Adipose tissue (tissue), 3 donors: ENCODE measurements at regions not wholly inside any gene's neighbourhood (a gene's known extent, or its start where the extent isn't known, plus 50 kb on each side); places are given as distances from the start of the nearest gene placed in this dataset.

ENCODE experiments used
- H3K27ac ChIP-seq: one replicate; pipeline ENCODE4 v1.5.1; 2013; ENCODE audit warnings: low read depth, low read length
- WGBS, 3 donors: extraction: QIAGEN DNeasy Blood & Tissue Kit; methylation state at CpG; one replicate each; pipeline ENCODE4 v1.1.7; 2013; 5-methylcytosine and 5-hydroxymethylcytosine counted together
- donor health status: healthy with polysubstance abuse.
- donor health status: Bipolar disorder and iron deficiency.
- donor health status: healthy.

GRCh38 chr1:163406772-163407171, 85.0 kb downstream of the NUF2 start:
- 53 to 61% (median 55%) methylated on average over 7 of the region's 7 CpGs for WGBS, 3 donors
- H3K27ac ChIP-seq = no peak overlapping the region

DNA sequence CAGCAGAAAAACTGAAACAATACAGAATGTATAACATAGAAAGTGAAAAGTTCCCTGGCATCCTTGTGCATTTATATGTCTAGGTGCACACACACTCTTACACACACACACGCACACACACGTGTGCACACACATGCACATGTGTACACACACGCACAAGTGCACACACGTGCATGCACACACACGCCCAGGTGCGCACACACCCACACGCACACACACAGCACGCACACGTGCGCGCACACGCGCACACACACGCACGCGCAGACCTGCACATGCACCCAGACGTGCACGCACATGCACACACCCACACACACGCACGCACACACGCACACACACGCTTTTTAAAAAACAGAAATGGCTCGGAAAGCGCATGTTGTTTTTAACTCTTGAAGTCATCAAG, 86.5 kb downstream of the NUF2 start:
- 89 to 95% (median 94%) methylated on average over 24 of the region's 24 CpGs for WGBS, 3 donors
- H3K27ac ChIP-seq = no peak overlapping the region

- no peak overlapping the region for H3K27ac ChIP-seq
- WGBS, 3 donors = 15 to 20% (median 18%) methylated on average over 10 of the region's 10 CpGs
Observed at GRCh38 chr1:163410073-163410999, 88.6 kb downstream of the NUF2 start.

DNA sequence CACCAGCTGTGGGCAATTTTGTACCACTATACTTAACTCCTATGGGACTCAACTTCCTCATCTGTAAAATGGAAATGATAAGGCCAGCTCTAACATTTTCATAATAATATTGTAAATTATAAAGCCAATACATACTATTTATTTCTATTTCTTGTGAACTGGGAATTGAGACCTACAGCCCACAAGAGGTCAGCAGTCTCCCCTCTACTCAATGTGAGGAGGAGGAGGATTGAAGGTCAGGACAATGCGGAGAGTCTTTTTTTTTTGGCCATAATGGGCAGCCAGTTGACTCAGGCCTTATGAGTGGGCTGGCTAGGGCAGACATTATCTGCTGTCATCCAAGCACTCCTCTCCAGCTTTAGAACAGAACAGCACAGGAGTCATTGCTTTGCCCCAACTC, 90.5 kb downstream of the NUF2 start:
- H3K27ac ChIP-seq = no peak overlapping the region
- 95 to 100% (median 100%) methylated on average over 1 of the region's 1 CpG for WGBS, 3 donors

- WGBS, 3 donors = 66 to 90% (median 89%) methylated on average over 3 of the region's 3 CpGs
- no peak overlapping the region for H3K27ac ChIP-seq
Observed at GRCh38 chr1:163414778-163415177, 93.0 kb downstream of the NUF2 start.

DNA sequence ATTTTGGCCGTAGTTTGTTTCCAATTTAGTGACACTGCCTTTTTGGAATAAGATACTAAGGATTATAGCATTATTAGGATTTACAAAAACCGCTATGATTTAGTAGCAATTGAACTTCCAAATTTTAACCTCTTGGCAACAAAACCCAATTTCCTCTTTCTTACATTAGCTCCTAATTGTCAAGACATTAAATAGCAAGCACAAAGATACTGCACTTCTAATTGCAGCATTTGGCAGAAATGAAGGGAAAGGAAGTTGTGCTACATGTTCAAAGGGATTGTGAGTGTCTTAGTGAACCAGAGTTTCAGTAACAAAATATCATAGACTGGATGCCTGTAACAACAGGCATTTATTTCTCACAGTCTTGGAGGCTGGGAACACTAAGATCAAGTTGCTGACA, 99.9 kb downstream of the NUF2 start:
- no peak overlapping the region for H3K27ac ChIP-seq
- WGBS, 3 donors = 52 to 71% (median 59%) methylated on average over 2 of the region's 2 CpGs

DNA sequence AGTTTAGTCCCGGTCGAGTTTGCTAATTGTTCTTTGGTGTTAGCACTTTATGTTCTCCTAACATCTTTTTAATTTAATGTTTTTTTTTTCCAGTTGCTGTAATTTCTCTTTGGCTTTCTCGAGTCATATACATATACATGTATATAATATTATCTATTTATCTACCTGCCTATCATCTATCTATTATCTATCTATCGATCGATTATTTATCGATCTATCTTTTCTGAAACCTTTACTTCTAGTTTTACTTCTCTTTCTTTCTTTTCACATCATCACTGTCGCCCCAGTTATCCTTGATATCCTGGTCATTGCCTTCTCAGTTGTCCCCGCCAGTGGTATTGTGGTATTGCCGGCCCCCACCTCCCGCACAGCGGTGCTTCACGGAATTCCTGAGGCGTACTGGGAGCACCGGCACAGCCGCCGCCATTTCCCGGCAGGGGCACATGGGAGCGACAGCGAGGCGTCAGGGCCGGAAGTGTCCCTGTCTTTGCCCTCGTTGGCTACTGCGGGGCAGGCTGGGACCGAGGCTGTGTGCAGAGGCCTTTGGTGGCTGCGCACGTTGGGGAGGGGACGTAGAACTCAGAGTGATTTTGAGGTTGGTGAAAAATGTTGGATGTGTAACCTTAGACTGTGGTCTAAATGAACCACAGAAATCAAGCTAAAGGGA, 101.1 kb downstream of the NUF2 start:
- no peak overlapping the region for H3K27ac ChIP-seq
- 92 to 94% (median 93%) methylated on average over 27 of the region's 27 CpGs for WGBS, 3 donors

DNA sequence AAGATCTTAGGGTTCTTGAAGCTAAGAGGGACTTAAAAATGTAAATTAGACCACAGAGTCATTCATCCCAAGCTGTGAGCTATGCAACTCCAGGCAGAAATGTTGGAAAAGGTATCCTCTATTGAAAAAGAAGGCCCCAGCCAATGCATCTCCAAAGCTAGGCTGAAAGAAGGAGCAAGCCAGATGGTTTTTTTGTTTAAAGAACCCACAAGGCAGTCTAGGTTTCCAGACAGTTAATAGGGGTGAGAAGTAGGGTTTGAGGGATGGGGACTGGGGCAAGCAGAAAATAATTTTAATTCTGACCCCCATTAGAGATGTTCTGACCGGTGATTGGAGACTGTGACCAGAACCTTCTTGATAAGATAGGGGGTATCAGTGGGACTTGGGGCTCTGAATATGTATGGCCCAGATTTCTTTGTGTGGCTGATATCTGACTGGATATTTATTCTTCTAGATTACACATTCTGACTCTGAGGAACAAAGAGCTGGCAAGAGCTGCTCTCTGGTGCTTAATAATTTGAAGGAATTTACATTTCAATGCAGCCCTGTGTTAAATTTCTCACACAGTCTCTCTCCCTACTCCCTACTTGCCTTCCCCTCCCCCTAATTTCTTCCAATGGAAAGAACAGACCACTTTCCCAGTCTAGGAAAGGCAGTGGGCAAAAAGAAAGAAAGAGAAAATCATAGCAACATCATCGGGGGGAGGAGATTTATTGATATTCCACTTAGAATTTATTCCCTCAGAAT, 104.9 kb downstream of the NUF2 start:
- 52 to 82% (median 69%) methylated on average over 2 of the region's 2 CpGs for WGBS, 3 donors
- H3K27ac ChIP-seq = no peak overlapping the region

- WGBS, 3 donors = 51 to 58% (median 55%) methylated on average over 3 of the region's 3 CpGs
Observed at GRCh38 chr1:163427279-163427678, 105.5 kb downstream of the NUF2 start.

DNA sequence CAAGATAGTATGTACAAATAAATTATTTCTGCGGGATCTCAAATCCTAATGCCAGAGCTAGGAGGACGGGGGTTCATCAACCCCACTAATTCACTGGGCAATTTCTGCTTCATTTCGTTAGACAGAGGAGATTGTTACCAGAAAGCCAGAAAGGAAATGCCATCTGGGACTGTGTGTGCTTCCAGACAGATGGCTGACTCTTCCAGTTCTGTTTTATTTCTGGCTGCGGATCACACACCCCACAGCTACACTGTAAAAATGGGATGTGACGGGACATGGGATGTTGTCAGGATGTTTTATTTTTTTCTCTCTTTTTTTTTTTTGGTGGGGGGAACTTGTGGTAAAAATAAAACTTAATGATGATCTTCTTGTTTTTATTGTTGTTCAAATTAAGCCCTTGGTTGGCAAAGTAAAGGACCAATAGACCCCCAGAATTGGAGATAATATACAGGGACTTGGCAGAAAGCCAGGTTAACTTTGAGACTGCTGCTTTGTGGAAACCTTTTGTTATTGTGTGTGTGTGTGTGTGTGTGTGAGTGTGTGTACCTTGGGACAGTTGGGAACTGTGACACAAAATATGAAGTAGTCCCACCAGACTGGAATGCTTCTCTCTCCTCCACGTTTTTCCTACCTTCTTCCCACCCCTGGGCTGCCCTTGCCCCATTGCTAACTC, 114.5 kb downstream of the NUF2 start:
- 43 to 69% (median 61%) methylated on average over 6 of the region's 6 CpGs for WGBS, 3 donors
- no peak overlapping the region for H3K27ac ChIP-seq

More at GRCh38 chr1:163427279-163427678, 105.5 kb downstream of the NUF2 start:
- no peak overlapping the region for H3K27ac ChIP-seq

DNA sequence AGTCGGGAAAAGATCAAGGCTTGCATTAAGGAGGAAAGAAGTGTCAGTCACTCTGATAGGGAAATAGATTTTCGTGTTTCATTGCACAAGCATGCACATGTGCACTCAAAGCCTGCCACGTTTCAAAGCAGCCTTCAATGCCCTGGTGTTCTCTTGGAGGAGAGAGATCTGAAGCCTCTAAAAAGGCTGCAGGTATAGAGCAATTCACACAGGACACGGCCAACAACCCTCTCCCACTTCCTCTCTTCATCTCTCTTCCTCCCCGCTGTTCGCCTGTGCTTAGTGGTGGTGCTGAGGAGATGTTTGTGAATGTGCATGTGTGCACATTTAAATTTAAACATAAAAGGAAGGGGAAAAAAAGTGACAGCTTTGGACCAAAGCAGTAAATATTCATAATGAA, 117.7 kb downstream of the NUF2 start:
- H3K27ac ChIP-seq = no peak overlapping the region
- 41 to 53% (median 42%) methylated on average over 6 of the region's 6 CpGs for WGBS, 3 donors

DNA sequence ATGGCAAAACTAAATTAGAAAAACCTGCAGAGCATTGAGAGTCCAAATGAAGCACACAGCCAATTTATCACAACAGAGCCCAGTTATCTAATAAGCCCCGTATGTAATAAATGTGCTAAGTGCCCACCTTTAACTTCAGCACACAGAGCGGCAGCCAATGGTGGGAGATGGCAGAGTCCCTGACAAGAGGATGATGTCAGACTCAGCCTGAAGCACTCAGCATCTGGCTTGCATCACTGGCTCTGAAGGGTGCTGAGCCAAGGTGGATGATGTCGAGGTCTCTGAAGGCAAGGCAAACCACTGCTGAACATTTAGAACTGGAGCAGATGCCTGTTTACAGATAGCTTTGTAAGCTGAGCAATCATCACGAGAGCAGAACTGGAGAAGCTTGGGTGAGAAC, 118.3 kb downstream of the NUF2 start:
- whole genome bisulfite sequencing, 3 donors = 45 to 65% (median 55%) methylated on average over 4 of the region's 4 CpGs
- no peak overlapping the region for H3K27ac ChIP-seq

DNA sequence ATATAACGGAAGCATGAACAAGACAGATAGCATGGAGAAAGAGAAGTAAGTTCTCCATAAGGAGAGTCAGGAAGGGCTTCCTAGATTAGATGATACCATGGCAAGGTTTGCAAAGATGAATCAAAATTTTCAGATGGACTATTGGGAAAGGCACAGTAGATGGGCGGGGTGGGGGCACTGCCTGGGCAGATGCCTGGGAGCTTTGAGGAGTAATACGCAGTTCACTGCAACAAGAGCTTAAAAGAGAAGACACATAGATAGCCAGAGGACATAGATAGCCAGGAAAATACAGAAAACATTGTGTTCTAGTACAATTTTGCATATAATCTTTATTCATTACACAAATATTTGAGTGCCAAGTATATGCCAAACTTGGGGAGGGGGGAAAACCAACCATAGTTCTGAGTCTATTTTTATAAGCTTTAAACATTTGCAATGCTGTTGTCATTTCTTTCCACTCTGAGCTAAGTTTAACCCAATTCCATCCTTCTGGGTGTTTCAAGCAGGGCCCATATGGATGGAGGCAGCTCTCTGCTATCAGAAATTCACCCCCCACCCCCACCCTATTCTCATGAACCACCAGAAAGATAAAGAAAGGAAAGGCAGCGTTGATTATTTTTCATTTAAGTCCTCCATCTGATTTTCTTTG, 120.6 kb downstream of the NUF2 start:
- 78 to 89% (median 87%) methylated on average over 4 of the region's 4 CpGs for WGBS, 3 donors
- no peak overlapping the region for H3K27ac ChIP-seq

DNA sequence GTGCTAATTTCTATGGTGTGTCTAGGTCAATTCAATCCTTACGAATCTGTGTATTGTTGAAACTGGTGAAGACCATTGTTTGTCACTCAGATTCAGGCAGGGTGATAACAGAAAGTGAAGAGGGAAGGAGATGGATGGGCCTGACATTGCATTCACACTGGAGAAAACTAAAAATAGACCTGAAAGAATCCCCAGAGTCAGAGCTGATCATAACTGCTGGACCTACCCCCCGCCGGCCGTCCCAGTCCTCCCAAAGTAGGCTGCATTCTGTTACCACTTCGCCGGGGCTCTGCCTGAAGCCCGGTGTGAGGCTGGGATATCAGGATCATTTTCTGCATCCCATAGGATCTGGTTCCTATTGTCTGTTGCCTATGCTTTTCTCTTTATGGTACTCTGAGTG, 121.1 kb downstream of the NUF2 start:
- WGBS, 3 donors = 81 to 85% (median 82%) methylated on average over 7 of the region's 7 CpGs
- no peak overlapping the region for H3K27ac ChIP-seq

GRCh38 chr1:163443863-163444262, 122.1 kb downstream of the NUF2 start:
- WGBS, 3 donors = 80 to 86% (median 82%) methylated on average over 4 of the region's 4 CpGs
- no peak overlapping the region for H3K27ac ChIP-seq

GRCh38 chr1:163444665-163445064, 122.9 kb downstream of the NUF2 start:
- H3K27ac ChIP-seq = no peak overlapping the region
- WGBS, 3 donors = 42 to 56% (median 51%) methylated on average over 2 of the region's 2 CpGs

DNA sequence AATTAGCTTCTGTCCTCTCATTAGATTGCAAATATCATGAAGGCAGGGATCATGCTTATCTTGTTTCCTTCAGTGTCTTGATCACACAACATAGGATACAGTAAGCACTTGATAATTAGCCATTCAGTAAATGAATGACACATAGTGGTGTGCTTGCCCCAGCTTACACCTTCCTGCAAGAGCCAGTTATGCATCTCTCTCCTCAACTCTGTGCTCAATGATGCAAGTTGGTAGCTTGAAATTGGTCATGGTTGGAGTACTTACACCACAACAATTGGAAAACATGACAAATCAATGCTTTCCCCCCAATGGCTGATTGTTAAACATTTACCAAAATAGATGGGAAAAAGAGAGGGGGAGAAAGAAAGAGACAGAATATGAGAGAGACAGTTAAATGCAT, 129.2 kb downstream of the NUF2 start:
- no peak overlapping the region for H3K27ac ChIP-seq

GRCh38 chr1:163459539-163459938, 137.8 kb downstream of the NUF2 start:
- no peak overlapping the region for H3K27ac ChIP-seq
- WGBS, 3 donors = 59 to 66% (median 60%) methylated on average over 4 of the region's 4 CpGs
